IPS-18a (cell line): ENCODE measurements at regions not wholly inside any gene's neighbourhood (a gene's known extent, or its start where the extent isn't known, plus 50 kb on each side); places are given as distances from the start of the nearest gene placed in this dataset.

Experiments
- H3K27ac ChIP-seq: one replicate; pipeline ENCODE4 v1.5.1; 2013; ENCODE audit warnings: low read length
- H3K27me3 ChIP-seq: one replicate; pipeline ENCODE4 v1.6.1; 2013; ENCODE audit warnings: mild to moderate bottlenecking, low read length; ENCODE audit not compliant: control insufficient read depth, insufficient read depth
- H3K36me3 ChIP-seq: one replicate; pipeline ENCODE4 v1.6.1; 2013; ENCODE audit warnings: low read depth, low read length; ENCODE audit not compliant: control insufficient read depth
- H3K4me1 ChIP-seq: one replicate; pipeline ENCODE4 v1.6.1; 2013; ENCODE audit warnings: low read depth, low read length; ENCODE audit not compliant: control insufficient read depth
- H3K4me3 ChIP-seq: one replicate; pipeline ENCODE4 v1.5.1; 2013; ENCODE audit warnings: low read length
- H3K9ac ChIP-seq: one replicate; pipeline ENCODE4 v1.6.1; 2013; ENCODE audit warnings: mild to moderate bottlenecking, low read length, moderate library complexity
- H3K9me3 ChIP-seq: one replicate; pipeline ENCODE4 v1.6.1; 2013; ENCODE audit warnings: low read depth, low read length; ENCODE audit not compliant: control insufficient read depth

DNA sequence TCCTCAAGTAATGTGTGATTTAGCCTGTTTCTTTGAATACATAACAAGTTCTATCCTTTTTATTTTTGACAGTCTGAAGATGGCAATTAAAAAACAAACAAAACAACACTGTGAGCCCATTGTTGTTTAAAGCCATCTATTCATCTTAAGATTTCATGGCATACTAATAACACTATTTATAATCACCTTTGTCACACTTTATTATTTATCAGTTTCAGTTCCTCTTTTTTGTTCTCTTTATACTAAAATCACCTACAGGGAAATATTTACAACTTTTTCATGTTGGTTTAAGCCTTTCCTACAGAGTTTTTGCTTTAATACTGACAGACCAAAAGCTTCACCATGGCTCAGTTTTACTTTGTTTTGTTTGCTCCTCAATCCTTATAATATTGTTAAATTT, 247.4 kb upstream of the CTSO start:
- H3K27ac ChIP-seq = no peak overlapping the region
- H3K4me3 ChIP-seq = no peak overlapping the region
- no peaks in the 10 kb centered on the region for H3K9me3 ChIP-seq
- H3K9ac ChIP-seq = no peak overlapping the region
- H3K27me3 ChIP-seq = no peaks in the 10 kb centered on the region
- H3K36me3 ChIP-seq = no peaks in the 10 kb centered on the region
- H3K4me1 ChIP-seq = no peaks in the 10 kb centered on the region

DNA sequence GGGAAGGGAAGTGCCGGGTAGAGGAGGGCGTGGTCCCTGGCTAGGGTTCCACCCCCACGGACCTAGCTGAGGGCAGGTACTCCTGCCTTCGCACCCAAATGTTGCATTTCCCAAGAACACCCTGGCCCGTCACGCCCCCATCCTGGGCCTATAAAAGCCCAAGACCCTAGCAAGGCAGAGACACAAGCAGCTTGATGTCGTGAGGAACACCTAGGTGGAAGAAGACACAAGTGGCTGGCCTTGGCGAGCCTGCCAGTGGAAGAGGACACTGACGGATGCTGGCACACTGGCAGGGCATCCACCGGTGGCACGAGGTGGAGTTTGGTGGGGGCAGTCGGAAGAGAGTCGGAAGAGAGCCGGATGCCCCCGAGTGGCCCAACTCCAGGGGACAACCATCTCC, 244.8 kb upstream of the CTSO start:
- no peaks in the 10 kb centered on the region for H3K4me1 ChIP-seq
- H3K27ac ChIP-seq = no peak overlapping the region
- no peaks in the 10 kb centered on the region for H3K27me3 ChIP-seq
- no peaks in the 10 kb centered on the region for H3K36me3 ChIP-seq
- H3K4me3 ChIP-seq = no peak overlapping the region
- no peaks in the 10 kb centered on the region for H3K9me3 ChIP-seq
- H3K9ac ChIP-seq = no peak overlapping the region

- H3K27ac ChIP-seq = no peak overlapping the region
- no peaks in the 10 kb centered on the region for H3K27me3 ChIP-seq
- H3K4me3 ChIP-seq = no peak overlapping the region
- H3K4me1 ChIP-seq = no peaks in the 10 kb centered on the region
- H3K9me3 ChIP-seq = no peaks in the 10 kb centered on the region
- no peaks in the 10 kb centered on the region for H3K36me3 ChIP-seq
- no peak overlapping the region for H3K9ac ChIP-seq
Observed at GRCh38 chr4:156197216-156197615, 243.6 kb upstream of the CTSO start.

DNA sequence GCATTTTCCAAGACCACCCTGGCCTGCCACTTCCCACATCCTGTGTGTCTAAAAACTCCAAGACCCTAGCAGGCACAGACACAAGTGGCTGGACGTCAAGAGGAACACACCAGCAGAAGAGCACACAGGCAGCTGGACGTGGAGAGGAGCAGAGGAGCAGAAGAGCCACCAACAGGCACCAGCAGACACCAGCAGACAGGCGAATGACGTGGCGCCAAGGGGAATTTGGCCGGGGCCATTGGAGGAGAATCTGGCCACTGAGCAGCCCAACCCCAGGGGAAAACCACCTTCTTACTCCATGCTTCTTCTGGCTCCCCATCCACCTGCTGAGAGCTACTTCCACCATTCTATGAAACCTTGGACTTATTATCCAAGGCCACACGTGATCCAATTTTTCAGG, 243.1 kb upstream of the CTSO start:
- no peaks in the 10 kb centered on the region for H3K4me1 ChIP-seq
- no peaks in the 10 kb centered on the region for H3K27me3 ChIP-seq
- H3K36me3 ChIP-seq = no peaks in the 10 kb centered on the region
- H3K27ac ChIP-seq = no peak overlapping the region
- no peaks in the 10 kb centered on the region for H3K9me3 ChIP-seq
- no peak overlapping the region for H3K4me3 ChIP-seq
- H3K9ac ChIP-seq = no peak overlapping the region

- no peaks in the 10 kb centered on the region for H3K9me3 ChIP-seq
Observed at GRCh38 chr4:156195914-156196313, 242.2 kb upstream of the CTSO start.

DNA sequence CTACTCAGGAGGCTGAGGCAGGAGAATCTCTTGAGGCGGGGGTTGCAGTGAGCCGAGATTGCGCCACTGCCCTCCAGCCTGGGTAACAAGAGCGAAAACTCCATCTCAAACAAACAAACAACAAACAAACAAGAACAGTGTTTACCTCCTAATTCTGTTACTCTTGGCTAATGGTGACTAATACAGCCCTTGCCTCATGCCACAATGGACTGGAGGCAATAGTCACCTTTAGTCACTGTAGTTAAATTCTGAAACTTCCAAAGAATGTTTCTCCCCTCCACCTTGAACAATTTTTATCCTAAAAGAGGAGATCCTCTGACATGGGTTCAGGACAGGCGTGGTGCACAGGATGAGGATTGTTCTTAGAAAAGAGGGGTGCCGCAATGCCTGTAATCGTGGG, 241.2 kb upstream of the CTSO start:
- H3K4me1 ChIP-seq = no peaks in the 10 kb centered on the region
- no peak overlapping the region for H3K27ac ChIP-seq
- H3K4me3 ChIP-seq = no peak overlapping the region
- H3K36me3 ChIP-seq = no peaks in the 10 kb centered on the region
- no peak overlapping the region for H3K9ac ChIP-seq
- H3K9me3 ChIP-seq = no peaks in the 10 kb centered on the region
- H3K27me3 ChIP-seq = no peaks in the 10 kb centered on the region

More at GRCh38 chr4:156195914-156196313, 242.2 kb upstream of the CTSO start:
- H3K27ac ChIP-seq = no peak overlapping the region
- H3K9ac ChIP-seq = no peak overlapping the region
- H3K27me3 ChIP-seq = no peaks in the 10 kb centered on the region
- H3K4me3 ChIP-seq = no peak overlapping the region
- no peaks in the 10 kb centered on the region for H3K4me1 ChIP-seq
- H3K36me3 ChIP-seq = no peaks in the 10 kb centered on the region

DNA sequence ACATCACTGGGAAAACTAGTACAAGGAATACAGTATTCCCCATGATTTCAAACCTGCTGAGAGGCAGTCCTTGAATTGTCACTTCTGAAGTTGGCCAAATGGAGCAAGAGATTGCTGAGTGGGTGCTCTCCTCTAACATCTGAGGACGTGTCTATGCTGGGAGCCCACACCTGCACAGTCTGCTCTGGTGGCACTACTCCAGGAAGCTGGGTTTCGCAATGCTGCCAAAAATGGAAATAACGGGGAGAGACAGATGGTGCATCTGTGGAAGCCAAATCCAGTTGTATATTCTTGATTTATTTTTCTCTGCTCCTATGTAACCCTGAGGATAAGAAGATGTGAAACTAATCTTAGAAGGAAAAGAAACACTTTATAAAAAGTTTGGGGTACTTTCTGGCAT, 240.1 kb upstream of the CTSO start:
- no peaks in the 10 kb centered on the region for H3K27me3 ChIP-seq
- H3K4me1 ChIP-seq = no peaks in the 10 kb centered on the region
- no peak overlapping the region for H3K27ac ChIP-seq
- H3K4me3 ChIP-seq = no peak overlapping the region
- no peaks in the 10 kb centered on the region for H3K36me3 ChIP-seq
- no peaks in the 10 kb centered on the region for H3K9me3 ChIP-seq
- no peak overlapping the region for H3K9ac ChIP-seq

- H3K4me1 ChIP-seq = no peaks in the 10 kb centered on the region
- H3K4me3 ChIP-seq = no peak overlapping the region
- H3K36me3 ChIP-seq = no peaks in the 10 kb centered on the region
- H3K27me3 ChIP-seq = no peaks in the 10 kb centered on the region
- H3K9ac ChIP-seq = no peak overlapping the region
- no peaks in the 10 kb centered on the region for H3K9me3 ChIP-seq
- no peak overlapping the region for H3K27ac ChIP-seq
Observed at GRCh38 chr4:156193106-156193505, 239.4 kb upstream of the CTSO start.

DNA sequence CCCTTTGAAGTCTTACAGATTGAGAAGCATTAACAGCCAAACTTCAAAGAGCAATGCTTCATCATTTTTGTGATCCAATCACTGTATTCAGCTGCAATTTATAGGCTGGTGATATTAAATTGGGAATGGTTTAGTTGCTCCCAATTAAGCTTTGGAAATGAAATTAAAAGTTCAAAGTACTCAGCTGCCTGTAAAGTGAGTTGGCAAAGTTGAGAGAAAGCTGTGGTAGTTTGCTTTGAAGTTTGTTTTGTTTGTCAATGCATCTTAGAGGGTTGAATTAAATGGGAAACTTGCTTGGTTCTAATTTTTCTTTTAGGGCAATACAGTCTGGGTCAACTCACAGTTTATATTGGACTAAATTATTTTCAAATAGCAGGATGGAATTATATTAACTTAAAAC, 238.4 kb upstream of the CTSO start:
- Histone ChIP-seq H3K27ac (no peak overlapping the region), H3K4me3 (no peak overlapping the region), H3K4me1 (no peaks in the 10 kb centered on the region), H3K9me3 (no peaks in the 10 kb centered on the region), H3K36me3 (no peaks in the 10 kb centered on the region), H3K27me3 (no peaks in the 10 kb centered on the region), H3K9ac (no peak overlapping the region)

DNA sequence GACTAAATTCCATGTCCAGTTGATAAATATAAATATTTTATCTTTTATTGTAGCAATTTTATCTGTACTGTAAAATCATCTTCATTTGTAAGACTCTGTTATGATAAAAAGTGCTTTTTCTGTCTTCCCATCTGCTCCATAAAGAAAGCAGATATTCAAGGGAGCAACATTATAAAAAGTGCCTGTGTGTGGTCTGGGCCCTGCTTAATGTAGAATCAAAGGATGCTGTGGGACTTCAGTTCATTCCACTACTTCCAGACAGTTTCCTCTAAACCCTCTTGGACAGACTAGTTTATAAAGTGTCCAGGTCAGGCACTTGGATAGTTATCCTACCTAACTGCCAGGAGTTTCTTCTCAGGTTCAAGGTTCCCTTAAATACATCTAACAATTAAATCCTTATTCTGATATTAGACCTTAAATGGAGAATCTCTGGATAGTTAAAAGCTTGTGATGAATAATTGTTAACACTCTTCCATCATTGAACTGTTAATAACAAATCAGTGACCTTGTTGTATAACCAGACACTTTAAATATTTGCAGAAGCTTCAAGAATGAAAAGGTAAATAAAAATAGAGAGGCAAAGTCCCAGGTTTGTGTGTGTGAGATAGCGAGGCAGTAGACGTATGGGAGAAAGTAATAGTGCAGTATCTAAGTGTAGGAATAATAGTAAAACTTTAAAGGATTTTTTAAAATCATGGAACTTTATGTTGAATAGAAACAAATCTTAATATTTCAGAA, 237.5 kb upstream of the CTSO start:
- H3K27me3 ChIP-seq = no peaks in the 10 kb centered on the region
- no peaks in the 10 kb centered on the region for H3K9me3 ChIP-seq
- no peak overlapping the region for H3K9ac ChIP-seq
- no peaks in the 10 kb centered on the region for H3K4me1 ChIP-seq
- no peak overlapping the region for H3K4me3 ChIP-seq
- no peak overlapping the region for H3K27ac ChIP-seq
- no peaks in the 10 kb centered on the region for H3K36me3 ChIP-seq

DNA sequence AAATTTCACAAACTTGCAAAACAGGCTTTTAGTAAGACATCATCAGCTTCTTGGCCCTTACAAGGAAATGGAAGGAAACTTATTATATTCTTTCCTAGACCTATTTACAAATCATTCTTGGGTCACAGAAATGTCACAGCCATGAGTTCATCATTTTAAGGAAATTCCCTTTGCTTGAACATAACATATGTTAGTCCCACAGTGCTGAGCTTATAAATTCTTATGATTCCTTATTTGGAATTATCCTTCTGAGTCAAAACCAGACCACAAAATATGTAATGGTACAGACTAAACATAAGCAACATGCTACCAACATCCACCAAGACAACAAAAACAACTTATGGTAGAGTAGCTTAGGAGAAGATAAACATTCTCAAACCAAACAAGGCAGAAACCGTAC, 236.9 kb upstream of the CTSO start:
- Histone ChIP-seq H3K9me3 (no peaks in the 10 kb centered on the region), H3K27me3 (no peaks in the 10 kb centered on the region), H3K4me3 (no peak overlapping the region)

GRCh38 chr4:156188596-156188995, 234.9 kb upstream of the CTSO start:
- Histone ChIP-seq H3K36me3 (no peaks in the 10 kb centered on the region), H3K9me3 (no peaks in the 10 kb centered on the region), H3K4me3 (no peak overlapping the region), H3K9ac (no peak overlapping the region), H3K27me3 (no peaks in the 10 kb centered on the region), H3K27ac (no peak overlapping the region), H3K4me1 (no peaks in the 10 kb centered on the region)

More for the DNA sequence above, 236.9 kb upstream of the CTSO start:
- Histone ChIP-seq H3K36me3 (no peaks in the 10 kb centered on the region), H3K9ac (no peak overlapping the region), H3K4me1 (no peaks in the 10 kb centered on the region), H3K27ac (no peak overlapping the region)
